HFF-Myc (cell line): ENCODE measurements at regions not wholly inside any gene's neighbourhood (a gene's known extent, or its start where the extent isn't known, plus 50 kb on each side); places are given as distances from the start of the nearest gene placed in this dataset.

Experiments
- DNase-seq: peaks from one replicate; pipeline ENCODE4 v3.0.0-alpha.2; 2011; ENCODE audit warnings: low read depth; ENCODE audit errors: extremely low read depth
- H3K4me3 ChIP-seq: replicated peaks from 2 replicates; pipeline ENCODE4 v1.5.1; 2011; ENCODE audit warnings: low read depth, mild to moderate bottlenecking, control low read depth, low read length
- TF ChIP-seq, protein P1 (sequence below): IDR thresholded peaks from 2 replicates; pipeline ENCODE4 v1.5.1; 2012; ENCODE audit warnings: mild to moderate bottlenecking, low read depth, low read length, control low read depth; ENCODE audit errors: missing control alignments

DNA sequence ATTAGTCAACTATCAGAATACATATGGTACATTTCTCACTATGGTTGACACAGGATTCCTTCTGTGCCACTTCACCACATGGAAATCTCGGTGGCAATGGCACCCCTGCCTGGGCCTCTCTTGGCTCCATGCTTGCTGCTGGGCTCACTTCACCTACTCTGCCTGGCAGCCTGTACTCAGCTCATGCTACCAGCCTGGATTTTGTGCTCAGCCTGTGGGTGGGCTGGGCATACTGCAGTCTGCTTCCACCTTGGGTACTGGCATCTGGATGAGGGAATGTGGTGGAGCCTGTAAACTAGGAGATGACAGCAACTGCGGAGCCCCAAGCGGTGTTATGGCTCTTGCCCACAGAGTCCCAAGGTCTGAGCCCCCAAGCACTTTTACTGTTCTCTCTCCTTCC lies 604.1 kb downstream of the MTRR start:
- no peak overlapping the region for H3K4me3 ChIP-seq
- TF ChIP-seq, protein P1, sequence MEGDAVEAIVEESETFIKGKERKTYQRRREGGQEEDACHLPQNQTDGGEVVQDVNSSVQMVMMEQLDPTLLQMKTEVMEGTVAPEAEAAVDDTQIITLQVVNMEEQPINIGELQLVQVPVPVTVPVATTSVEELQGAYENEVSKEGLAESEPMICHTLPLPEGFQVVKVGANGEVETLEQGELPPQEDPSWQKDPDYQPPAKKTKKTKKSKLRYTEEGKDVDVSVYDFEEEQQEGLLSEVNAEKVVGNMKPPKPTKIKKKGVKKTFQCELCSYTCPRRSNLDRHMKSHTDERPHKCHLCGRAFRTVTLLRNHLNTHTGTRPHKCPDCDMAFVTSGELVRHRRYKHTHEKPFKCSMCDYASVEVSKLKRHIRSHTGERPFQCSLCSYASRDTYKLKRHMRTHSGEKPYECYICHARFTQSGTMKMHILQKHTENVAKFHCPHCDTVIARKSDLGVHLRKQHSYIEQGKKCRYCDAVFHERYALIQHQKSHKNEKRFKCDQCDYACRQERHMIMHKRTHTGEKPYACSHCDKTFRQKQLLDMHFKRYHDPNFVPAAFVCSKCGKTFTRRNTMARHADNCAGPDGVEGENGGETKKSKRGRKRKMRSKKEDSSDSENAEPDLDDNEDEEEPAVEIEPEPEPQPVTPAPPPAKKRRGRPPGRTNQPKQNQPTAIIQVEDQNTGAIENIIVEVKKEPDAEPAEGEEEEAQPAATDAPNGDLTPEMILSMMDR, result no peak
- no peak for DNase-seq

DNA sequence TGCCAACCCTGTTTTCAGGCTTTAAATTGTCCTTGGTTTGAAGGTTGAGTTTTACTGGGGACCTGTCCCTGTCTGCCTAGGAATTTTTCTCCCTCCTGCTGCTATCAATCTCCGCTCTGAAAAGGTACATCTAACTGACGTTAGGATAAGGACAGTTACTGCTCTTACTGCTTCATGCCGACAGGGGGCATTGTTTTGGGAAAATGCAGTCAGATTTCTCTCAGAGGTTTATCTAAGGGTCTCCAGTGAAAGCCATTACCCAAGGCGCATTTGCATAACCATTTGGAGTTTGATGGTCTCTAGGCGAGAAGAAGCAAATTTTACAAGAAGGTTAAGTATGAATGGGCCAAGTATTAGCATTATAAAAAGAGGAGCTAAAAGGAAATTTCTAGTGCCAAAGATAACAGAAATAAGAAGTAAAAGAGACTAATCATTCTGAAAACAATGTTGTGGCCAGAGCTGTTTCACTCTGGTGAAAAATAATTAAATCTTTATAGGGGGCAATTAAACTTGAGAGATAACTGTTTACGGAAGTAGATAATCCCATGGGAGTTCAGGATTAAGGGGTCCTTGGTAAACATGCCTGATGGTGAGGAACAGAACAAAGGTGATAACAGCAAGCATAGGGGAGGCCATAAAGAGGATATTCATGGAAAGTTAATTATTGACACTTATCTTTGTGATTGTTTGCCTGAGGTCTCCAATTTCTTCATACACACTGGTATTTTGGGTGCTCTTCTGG lies 605.0 kb downstream of the MTRR start:
- TF ChIP-seq, protein P1, result peak; percentile 23
- H3K4me3 ChIP-seq, result no peak overlapping the region
- no peak for DNase-seq

DNA sequence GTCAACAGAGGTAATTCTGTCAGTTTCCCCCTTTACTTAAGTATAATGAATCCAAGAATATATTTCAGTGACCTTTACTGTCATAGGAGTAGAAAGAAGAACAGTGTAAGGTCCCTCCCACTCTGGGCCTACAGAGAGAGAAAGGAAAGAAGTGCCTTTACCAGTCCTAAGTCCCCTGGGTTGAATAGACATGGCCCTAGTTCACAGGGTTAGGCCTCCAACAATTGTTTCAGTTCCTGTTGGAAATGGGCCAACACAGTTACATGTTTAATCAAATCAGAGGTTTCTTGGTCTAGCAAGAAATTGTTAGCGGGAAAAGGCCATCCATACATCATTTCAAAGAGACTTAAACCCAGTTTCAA lies 605.6 kb downstream of the MTRR start:
- TF ChIP-seq, protein P1, result no peak
- H3K4me3 ChIP-seq, result no peak overlapping the region
- no peak for DNase-seq

DNA sequence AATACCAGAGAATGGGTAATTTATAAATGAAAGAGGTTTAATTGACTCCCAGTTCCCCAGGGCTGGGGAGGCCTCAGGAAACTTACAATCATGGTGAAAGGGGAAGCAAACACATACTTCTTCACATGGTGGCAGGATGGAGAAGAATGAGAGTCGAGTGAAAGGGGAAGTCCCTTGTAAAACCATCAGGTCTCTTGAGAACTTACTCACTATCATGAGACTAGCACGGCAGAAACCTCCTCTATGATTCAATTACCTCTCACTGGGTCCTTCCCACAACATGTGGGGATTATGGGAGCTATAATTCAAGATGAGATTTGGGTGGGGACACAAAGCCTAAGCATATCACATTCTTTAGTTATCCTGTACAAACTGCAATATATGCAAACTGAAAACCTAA lies 609.4 kb downstream of the MTRR start:
- H3K4me3 ChIP-seq, result no peak overlapping the region
- TF ChIP-seq, protein P1, result no peak
- DNase-seq, result no peak

DNA sequence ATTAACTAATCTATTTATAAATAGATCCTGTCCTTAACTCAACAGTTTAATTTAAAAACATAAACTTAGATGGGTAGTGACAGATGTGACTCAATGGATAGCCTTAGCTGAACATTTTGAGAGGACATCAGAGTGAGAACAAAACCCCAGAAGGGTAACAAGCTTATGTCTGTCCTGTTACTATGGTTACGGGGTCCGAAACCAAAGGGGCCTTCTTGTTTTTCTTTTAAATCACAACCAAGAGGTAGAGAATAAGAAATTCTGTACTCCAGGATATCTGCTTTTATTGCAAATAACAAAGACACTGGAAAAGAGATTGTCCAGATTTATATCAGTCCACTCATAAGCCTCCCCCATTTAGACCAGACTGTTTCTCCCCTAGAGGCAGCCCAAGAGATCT lies 612.1 kb downstream of the MTRR start:
- TF ChIP-seq, protein P1, result no peak
- H3K4me3 ChIP-seq, result no peak overlapping the region
- no peak for DNase-seq

DNA sequence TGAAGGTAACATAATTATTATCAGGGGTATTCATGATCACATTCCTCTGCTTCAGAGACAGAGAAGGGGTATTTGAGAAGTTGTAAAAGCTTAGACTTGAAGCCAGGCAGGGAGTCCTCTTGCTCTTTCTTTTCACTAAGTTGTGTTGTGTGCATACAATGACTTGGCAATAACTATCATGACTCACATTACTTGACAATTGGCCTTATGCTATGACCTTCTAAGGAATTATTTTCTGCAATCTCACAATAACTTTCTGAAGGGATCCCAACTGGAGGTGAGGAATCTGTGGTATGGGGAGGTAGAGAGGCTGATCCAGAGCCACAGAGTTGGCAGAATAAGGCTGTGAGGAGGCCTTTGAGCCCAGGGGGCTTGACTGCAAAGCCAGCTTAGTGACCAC lies 622.3 kb downstream of the MTRR start:
- DNase-seq, result no peak
- no peak overlapping the region for H3K4me3 ChIP-seq
- TF ChIP-seq, protein P1, result no peak

DNA sequence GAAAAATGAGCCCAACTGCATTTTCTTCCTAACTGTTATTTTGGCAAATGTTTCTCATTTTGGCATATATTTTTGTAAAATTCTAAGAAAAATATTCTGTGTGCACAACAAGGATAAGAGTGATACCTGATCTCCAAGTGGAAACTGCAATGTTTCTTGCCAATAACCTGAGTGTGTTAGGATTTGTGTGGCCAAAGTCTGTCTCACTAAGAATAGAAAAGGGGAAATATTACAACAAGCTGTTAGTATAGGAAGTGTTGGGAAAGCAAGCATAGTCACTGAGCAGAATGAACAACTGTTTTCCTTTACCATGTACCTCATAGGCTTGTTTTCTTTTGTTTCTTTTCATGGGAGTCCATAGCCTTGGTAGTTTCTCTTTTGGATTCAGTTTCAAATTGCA lies 624.2 kb downstream of the MTRR start:
- H3K4me3 ChIP-seq, result no peak overlapping the region
- TF ChIP-seq, protein P1, result no peak
- no peak for DNase-seq
